ENCODE measurements at regions not wholly inside any gene's neighbourhood (a gene's known extent, or its start where the extent isn't known, plus 50 kb on each side); places are given as distances from the start of the nearest gene placed in this dataset.

DNA sequence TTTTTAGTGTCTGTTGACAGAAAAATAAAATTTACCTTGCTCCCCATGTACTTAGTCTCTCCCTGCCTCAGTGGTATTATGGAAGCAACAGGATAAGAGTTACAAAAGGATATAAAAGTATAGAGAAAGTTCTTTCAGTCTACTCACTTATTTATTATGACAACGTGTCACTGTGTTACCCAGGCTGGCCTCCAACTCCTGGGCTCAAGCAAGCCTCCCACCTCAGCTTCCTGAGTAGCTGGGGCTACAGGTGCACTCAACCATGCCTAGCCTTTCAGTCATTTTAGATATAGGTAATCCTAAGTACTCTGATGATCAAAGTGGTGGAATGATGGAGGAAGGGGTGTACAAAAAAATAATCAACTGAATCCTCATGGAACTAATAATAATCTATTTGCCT, 215.2 kb upstream of the MKLN1 start:
- DNase-seq = peak; percentile 13

DNA sequence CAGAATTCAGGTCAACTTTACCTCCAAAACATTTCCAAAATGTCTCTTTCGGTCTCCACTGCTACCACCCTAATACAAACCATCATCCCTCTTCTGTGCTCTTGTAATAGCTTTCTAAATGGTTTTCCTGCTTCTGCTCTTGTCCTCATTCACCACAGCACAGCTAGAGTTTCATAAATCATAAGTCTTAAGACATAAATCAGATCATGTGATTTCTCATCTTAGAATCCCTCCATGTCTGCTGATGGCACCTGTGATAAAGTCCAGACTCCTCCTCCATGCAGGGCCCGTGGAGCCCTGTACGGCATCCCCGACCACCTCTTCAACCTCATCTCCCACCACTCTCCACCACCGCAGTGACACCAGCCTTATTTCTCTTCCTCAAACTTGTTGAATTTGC, 212.3 kb upstream of the MKLN1 start:
- no peak for DNase-seq

DNA sequence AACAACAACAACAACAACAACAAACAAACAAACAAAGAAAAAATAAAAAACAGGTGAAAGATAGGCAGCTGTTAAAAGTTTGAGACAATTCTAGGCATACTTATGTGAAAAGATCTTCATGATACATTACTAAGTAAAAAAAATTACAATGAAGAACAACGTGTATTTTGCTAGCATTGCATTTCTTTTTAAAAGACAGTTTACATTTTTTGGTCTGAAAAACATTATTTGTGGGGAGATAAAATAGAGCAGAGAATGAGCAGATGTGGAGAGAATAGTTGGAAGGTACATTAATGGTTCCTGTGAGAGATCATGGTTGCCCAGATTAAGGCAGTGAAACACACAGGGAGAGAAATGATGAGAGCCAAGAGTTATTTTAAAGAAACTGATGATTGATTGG, 210.2 kb upstream of the MKLN1 start:
- DNase-seq = no peak

DNA sequence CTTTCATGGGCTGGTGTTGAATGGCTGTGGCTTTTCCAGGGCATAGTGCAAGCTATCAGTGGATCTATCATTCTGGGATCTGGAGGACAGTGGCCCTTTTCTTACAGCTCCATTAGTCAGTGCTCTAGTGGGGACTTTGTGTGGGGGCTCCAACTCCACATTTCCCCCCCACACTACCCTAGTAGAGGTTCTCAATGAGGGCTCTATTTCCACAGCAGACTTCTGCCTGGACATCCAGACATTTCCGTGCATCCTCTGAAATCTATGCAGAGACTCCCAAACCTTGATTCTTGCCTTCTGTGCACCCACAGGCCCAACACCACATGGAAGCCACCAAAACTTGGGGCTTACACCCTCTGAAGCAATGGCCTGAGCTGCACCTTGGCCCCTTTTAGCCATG, 208.3 kb upstream of the MKLN1 start:
- DNase-seq = no peak

DNA sequence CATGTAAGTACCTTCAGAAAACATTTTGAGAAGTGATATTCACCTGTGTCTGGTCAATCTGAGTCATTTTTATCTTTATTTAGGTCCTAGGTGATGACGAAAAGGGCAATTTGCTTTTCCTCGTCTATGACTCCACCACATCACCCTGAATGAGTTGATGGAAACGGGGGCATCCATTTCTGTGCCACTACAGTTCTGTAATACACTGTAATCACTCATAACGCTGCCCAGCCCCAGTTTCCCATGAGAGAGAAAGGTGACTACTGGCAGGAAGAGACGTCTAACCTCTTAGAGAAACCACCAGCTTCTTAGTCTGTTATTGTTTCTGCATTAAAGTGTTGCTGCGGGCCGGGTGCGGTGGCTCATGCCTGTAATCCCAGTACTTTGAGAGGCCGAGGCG, 205.3 kb upstream of the MKLN1 start:
- no peak for DNase-seq

DNA sequence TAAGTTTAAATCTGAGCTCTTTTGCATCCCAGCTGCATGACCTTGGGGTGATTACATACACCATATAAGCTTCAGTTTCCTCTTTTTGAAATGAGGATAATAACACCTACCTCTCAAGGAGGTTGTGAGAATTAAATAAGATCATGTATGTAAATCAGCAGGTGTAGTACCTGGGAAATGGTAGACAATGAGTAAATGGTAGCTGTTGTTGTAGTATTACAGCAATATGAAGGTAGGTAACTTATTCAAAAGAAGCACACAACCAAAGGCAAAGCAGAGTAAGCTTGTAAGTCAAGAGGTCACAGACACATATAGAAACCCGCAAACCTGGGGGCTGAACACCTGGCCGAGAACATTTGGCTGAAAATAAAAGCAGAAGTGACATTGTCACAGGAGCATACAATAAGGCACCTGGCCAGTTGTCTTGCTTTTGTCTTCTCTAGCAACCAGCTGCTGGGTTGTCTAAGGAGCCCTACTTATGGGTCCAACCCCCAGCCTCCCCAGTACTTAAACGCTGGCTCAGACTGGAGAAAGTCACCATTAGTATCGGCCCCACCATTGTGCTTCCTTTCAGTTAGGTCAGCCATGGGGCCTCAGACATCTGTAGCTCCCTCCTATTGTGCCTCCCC, 203.6 kb upstream of the MKLN1 start:
- DNase-seq = no peak

DNA sequence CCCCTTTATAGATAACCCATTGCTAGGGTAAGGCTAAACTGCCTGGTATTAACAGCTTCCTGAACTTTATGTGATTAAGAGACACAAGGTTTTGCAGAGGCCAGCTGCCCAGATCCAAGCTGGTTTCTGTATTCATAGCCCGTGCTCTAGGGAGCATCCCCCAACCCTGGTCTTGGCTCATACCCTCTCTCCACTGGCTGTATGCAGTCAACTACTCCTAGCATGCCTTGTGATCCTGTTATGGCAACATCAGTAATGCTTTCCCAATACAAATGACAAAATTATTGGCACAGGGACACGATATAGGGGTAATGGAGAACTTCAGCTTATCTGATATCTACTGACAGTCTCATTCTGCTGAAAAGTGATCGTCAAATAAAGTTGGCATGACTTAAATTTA, 202.8 kb upstream of the MKLN1 start:
- no peak for DNase-seq

DNA sequence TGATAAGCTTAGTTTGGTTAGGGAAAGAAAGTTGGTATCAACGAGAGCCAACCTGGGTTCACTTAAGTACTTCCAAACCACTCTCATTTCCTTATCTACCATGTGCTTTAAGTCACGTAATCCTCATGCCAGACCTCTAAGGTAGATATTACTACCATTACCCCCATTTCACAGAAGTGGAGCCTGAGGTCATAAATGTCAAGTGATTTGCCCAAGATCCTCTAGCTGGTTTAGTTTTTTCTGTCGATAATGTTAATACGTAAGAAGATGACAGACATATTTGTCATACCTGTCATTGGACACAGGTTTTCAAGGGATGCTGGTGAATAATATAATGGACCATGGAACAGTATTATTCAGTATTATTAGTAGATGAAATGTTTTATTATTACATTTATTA, 197.4 kb upstream of the MKLN1 start:
- DNase-seq = no peak

DNA sequence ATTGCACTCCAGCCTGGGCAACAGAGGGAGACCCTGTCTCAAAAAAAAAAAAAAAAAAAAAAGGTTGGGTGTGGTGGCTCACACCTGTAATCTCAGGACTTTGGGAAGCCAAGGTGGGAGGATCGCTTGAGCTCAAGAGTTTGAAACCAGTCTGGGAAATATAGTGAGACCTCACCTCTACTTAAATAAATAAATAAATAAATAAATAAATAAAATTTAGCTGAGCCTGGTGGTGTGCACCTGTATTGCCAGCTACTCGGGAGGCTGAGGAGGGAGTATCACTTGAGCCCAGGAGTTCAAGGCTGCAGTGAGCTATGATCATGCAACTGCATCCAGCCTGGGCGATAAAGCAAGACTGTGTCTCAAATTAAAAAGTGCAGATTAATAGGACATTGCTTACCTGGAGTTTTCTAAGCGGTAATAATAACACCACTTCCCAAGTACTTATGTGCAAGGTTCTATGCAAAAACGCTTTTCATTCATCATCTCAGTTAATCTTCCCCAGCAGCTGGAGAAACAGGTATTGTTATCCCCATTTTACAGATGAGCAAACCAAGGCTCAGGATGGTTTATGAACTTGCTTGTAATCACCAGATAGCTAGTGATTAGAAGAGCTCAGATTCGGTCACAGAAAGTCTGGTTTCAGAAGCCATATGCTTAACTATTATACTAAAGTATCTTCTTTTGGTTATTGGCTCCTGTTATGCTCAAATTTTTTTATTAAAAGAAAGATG, 196.5 kb upstream of the MKLN1 start:
- no peak for DNase-seq

DNA sequence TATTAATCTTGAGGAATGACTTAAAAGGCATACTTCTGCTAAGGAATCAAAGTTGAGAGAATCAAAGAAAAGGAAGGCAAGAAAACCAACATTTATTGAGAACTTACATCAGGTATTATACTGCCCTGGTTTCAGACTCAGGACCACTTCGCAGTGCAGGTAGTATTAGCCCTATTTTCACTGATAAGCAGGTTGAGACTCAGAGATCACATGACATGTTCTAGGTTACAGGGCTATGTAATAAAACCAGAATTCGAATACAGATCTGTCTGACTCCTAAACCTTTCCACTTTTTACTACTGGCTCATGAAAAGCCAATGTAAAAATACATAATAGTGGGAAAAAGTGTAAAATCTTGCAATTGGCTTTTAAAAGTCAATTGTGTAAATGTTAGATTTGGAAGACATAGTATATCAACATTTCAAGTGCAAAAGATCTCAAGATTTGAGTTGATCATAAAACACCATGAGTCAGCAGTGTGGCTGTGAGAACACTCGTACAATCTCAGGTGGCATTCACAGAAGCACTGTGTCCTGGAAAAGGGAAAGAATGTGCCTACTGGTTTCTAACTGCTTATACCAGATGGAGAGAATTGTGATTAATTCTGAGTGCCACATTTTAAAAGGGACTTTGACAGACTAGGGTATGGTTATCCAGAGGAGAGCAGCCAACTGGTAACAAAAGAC, 195.8 kb upstream of the MKLN1 start:
- DNase-seq = no peak

DNA sequence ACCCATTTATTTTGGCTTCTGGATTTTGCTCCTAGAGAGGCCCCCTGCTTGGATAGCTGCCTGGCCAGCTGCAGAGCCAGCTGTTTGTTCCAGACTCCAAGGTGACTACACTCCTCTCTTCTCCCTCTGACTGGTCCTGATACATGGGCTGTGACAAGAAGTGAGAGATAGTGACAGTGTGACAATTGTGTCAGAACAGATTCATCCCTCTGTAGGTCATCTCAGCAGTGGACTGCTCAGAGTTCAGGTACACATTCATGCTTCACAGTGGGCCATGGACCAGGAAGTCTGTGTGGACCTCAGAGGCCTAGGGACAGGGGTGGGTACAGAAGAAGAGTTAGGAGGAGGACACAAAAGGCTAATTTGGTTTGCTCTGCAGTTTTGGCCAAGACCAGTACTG, 188.2 kb upstream of the MKLN1 start:
- no peak for DNase-seq

DNA sequence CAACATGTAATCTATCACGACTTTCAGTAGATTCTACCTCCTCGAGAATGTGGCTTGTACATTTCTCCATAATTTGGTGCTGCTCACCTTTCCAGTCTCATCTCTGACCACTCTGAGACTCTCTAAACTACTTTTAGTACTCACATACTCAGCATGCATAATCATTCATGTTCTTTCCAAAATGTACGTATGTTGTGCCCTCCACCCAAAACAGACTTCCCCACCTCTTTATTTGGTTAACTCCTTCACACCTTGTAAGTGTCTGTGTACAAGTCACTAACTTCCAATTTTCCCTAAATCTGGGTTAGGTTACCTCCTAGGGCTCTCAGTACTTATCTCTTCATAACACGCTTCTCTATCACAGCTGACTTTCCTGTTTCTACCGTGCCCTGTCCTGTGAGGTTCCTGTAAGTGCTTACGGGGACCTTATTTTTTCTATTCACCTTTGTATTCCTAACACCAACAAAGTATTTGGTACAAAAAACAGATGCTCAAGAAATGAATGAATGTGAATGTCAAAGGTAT, 186.2 kb upstream of the MKLN1 start:
- no peak for DNase-seq

DNA sequence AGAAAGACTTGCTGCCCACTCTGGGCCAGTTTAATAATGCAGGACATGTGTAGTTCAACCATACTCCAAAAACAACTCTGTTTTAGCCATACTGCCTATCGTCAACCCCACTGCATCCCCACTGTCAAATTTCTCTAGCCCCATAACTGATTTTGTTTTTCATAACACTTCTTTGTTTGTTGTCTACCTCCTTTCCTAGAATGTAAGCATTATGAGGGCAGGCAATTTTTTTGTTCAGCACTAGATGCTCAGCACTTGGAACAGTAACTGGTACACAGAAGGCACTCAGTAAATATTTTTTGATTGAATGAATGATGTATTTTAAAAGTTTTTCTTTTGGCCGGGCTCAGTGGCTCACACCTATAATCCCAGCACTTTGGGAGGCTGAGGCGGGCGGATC, 183.8 kb upstream of the MKLN1 start:
- DNase-seq = no peak

DNA sequence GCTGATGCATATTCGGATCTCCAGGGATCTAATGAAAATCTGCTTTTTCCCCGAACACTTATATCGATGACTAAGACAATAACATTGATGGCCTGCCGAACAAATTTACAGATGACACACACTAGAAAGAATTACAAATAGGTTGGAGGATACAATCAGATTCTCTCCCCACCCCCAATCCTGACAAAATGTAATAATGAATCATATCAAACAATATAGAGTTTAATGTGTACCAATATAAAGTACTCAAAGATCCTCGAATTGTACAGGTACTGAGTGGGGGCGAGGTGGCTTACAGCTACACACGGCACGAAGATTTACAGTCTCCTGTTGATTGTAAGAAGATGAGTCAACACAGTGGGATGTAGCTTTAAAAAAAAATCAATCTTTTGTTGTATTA, 182.7 kb upstream of the MKLN1 start:
- DNase-seq = no peak

DNA sequence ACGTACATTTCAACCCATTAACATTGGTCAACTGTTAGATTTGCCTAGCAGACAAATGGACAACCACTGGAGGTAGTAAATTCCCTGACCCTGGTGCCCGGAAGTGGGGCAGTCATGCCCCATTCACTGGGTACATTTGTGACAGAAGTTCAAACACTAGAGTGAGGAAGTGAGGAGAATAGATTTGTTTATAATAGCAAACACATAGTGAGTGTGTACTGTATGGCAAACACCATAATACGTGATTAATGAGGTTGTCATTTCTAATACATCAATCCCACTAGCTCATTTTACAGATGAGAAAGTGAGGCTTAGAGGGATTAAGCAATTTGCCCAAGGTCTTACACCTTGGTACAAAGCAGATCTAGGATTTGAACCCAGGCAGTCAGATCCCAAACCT, 181.9 kb upstream of the MKLN1 start:
- no peak for DNase-seq

DNA sequence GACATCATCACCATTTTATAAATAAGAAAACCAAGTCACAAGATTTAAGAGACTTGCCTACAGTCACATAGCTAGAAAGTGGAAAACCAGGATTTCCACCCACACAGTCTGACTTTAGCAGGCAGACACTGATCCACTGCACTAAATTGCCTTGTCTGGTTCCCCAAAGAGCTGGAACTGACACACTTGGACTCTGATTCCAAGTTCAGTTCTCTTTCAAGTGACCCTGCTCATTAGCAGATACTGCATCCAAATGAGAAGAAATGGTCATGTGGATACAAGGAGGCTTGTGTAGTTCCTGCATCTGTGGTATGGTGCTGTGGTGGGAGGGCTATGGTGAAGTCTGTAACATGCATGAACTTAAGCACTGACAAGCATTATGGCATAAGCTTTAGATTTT, 180.1 kb upstream of the MKLN1 start:
- no peak for DNase-seq

DNA sequence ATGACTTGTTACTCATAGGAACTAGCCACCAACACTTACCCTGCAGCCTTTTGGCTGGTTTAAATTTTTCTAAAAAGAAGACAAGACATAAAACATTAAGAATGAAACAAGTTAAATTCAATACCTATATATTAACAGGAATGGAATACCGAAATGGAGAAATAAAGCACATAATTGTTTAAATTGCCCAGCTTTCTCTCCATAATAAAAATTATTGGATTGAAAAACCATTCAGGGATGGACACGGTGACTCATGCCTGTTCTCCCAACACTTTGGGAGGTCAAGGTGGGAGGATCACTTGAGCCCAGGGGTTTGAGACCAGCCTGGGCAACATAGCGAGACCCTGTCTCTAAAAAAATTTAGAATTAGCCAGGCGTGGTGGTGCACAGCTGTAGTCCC, 179.4 kb upstream of the MKLN1 start:
- DNase-seq = no peak

DNA sequence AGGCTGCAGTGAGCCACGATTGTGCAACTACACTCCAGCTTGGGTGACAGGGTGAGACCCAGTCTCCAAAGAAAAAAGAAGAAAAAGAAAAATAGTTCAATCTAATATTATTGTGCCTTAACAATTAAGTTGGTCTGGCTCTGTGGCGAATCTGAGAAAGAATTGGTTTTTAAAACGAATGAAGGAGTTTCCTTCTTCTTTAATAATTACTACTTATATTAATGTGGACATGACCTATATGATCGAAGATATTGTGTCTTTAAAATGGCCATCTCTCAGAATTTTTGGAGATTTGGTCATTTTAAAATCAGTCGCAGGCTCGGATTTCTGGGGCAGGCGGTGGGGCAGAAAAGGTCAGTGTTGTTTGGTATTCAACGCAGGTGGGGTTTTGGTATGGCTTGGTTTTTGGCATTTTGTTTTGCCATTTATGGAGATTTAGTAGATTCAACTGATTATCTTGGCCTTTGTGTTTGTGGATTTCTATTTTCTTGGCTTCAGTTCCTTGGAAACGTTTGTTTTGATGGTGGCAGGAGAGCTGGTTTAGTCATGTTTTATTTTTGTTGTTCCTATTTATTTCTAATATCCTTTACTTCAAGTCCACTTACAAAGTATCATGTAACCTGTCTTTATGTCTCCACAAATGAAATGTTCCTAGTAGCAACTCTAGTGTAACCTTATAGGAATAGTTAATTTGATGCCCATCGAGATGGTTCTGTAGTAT, 178.8 kb upstream of the MKLN1 start:
- no peak for DNase-seq

DNA sequence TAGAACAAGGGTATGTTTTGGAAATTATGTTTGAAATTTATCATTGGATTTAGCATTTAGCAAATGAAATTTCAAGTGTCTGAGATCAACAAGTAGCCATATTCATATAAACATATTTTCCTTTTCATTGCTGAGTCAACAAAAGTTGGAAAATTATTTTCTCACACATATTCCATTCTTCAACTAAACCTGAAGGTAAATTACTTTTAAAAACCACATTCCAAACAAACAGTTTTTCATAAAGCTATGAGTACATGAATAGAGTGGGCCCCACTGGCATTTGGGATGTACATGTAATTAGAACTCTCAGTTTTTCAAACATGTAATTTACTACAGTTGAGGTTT, 178.3 kb upstream of the MKLN1 start:
- no peak for DNase-seq

DNA sequence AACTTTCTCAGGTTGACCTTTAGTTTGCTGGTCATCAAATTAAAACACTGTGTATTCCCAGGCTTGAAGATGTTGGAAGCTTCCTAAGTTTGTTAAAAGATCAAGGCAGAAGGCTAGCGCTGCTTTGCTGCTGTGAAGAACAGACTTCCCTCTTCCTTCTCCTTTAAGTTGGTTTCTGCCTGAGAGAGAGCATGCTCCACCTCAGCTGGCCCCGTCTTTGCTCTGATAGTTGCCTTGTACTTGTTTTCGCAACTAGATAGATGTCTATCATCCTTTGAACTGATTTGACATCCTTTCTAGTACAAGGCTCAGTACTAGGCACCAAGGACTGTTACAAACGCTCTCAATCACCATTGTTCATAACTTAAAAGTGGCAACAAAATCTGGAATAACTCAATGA, 177.8 kb upstream of the MKLN1 start:
- DNase-seq = no peak

DNA sequence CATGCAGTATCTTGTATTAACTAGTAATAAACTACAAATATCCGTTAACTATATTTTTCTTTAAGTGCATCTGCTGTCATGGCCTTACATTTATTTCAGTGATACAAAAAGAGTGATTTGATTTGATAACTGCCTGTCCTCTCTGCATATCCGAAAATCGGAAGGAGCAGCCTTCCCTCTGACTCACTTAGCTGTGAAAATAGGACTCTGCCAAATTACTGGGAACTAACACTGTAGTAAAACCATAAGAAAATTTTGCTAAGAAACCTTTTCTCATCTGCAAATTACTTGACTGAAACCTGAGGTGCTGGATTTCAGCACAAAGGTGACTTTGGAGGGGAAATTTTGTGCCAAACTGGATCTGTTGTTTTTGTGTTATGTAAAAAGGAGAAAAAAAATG, 176.6 kb upstream of the MKLN1 start:
- no peak for DNase-seq

DNA sequence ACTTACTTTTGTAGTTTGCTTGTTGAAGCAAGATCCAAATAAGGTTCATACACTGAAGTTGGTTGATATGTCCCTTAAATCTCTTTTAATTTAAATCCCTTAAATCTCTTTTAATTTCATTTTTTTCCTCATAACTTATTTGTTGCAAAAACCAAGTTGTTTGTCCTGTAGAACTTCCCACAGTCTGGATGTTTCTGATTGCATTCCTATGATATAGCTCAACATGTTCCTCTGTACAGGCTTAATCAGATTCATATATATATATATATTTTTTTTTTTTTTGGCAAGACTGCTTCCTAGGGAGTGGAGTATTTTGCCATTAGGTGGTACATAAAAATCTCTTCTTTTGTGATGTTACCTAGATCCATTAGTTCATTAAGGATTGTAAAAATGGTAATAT, 174.9 kb upstream of the MKLN1 start:
- DNase-seq = no peak

DNA sequence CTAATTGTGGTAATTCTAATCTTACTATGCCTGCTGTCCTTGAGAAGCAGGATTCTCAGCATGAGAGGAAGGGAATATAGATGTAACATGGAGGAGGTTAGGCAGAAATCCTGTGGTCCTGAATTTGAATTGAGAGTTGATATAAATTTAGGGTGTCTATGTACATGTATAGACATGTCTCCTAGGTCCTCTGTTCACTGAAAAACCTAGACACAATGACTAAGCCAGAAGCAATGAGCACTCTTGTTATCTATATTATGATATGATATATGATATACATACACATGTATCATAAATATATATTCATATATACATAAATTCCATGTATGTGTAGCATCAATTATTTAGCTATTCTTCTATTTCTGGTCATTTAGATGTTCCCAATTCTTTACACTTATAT, 173.3 kb upstream of the MKLN1 start:
- DNase-seq = no peak
